ENCODE measurements at regions not wholly inside any gene's neighbourhood (a gene's known extent, or its start where the extent isn't known, plus 50 kb on each side); places are given as distances from the start of the nearest gene placed in this dataset.

- Histone ChIP-seq H4K20me1 (ENCODE audit: insufficient read depth, low read length) (no peaks in the 10 kb centered on the region), H3K79me2 (ENCODE audit: low read length) (no peaks in the 10 kb centered on the region), H3K4me3 (ENCODE audit: low read length) (no peak overlapping the region), H3K36me3 (replicated peaks; ENCODE audit: low read depth, low read length) (no peaks in the 10 kb centered on the region), H3K4me1 (ENCODE audit: low read length) (peaks cover 10% of the 10 kb centered on the region), H3K4me2 (ENCODE audit: low read length) (no peak overlapping the region), H3K9ac (ENCODE audit: low read length) (no peak overlapping the region), H2AFZ (ENCODE audit: low read depth, low read length) (no peak overlapping the region), H3K27ac (ENCODE audit: low read length) (no peak overlapping the region), H3K27me3 (ENCODE audit: low read depth, low read length) (no peaks in the 10 kb centered on the region), H3K9me3 (ENCODE audit: insufficient read depth, low read length) (no peaks in the 10 kb centered on the region)
- TF ChIP-seq CTCF (IDR thresholded peaks at IDR 0.05; ENCODE audit: low read depth, low read length) (no peak), EZH2phosphoT487 (IDR thresholded peaks at IDR 0.05; ENCODE audit: low read depth) (no peak)
Measured at GRCh38 chr1:187911820-187912219, 1083.1 kb downstream of the PLA2G4A start.

- Histone ChIP-seq H4K20me1 (ENCODE audit: insufficient read depth, low read length) (no peaks in the 10 kb centered on the region), H3K9ac (ENCODE audit: low read length) (no peak overlapping the region), H3K27ac (ENCODE audit: low read length) (no peak overlapping the region), H3K4me3 (ENCODE audit: low read length) (no peak overlapping the region), H3K4me2 (ENCODE audit: low read length) (no peak overlapping the region), H3K4me1 (ENCODE audit: low read length) (no peaks in the 10 kb centered on the region), H3K9me3 (ENCODE audit: insufficient read depth, low read length) (no peaks in the 10 kb centered on the region), H3K36me3 (replicated peaks; ENCODE audit: low read depth, low read length) (no peaks in the 10 kb centered on the region), H3K27me3 (ENCODE audit: low read depth, low read length) (no peaks in the 10 kb centered on the region), H3K79me2 (ENCODE audit: low read length) (no peaks in the 10 kb centered on the region), H2AFZ (ENCODE audit: low read depth, low read length) (no peak overlapping the region)
- TF ChIP-seq CTCF (IDR thresholded peaks at IDR 0.05; ENCODE audit: low read depth, low read length), result no peak
- TF ChIP-seq EZH2phosphoT487 (IDR thresholded peaks at IDR 0.05; ENCODE audit: low read depth), result no peak
Measured at GRCh38 chr1:187920976-187921375, 1092.2 kb downstream of the PLA2G4A start.

GRCh38 chr1:187921426-187921825, 1092.7 kb downstream of the PLA2G4A start:
- Histone ChIP-seq H3K9me3 (ENCODE audit: insufficient read depth, low read length) (no peaks in the 10 kb centered on the region), H3K27ac (ENCODE audit: low read length) (no peak overlapping the region), H2AFZ (ENCODE audit: low read depth, low read length) (no peak overlapping the region), H3K27me3 (ENCODE audit: low read depth, low read length) (no peaks in the 10 kb centered on the region), H3K4me2 (ENCODE audit: low read length) (no peak overlapping the region), H3K4me3 (ENCODE audit: low read length) (no peak overlapping the region), H4K20me1 (ENCODE audit: insufficient read depth, low read length) (no peaks in the 10 kb centered on the region), H3K4me1 (ENCODE audit: low read length) (no peaks in the 10 kb centered on the region), H3K36me3 (replicated peaks; ENCODE audit: low read depth, low read length) (no peaks in the 10 kb centered on the region), H3K79me2 (ENCODE audit: low read length) (no peaks in the 10 kb centered on the region), H3K9ac (ENCODE audit: low read length) (no peak overlapping the region)
- TF ChIP-seq CTCF (IDR thresholded peaks at IDR 0.05; ENCODE audit: low read depth, low read length) (no peak), EZH2phosphoT487 (IDR thresholded peaks at IDR 0.05; ENCODE audit: low read depth) (no peak)

- no peaks in the 10 kb centered on the region for H3K4me1 ChIP-seq (ENCODE audit: low read length)
- H3K27me3 ChIP-seq (ENCODE audit: low read depth, low read length), result no peaks in the 10 kb centered on the region
- H3K79me2 ChIP-seq (ENCODE audit: low read length), result no peaks in the 10 kb centered on the region
- H3K27ac ChIP-seq (ENCODE audit: low read length), result no peak overlapping the region
- no peak overlapping the region for H3K4me2 ChIP-seq (ENCODE audit: low read length)
- no peaks in the 10 kb centered on the region for H3K9me3 ChIP-seq (ENCODE audit: insufficient read depth, low read length)
- H4K20me1 ChIP-seq (ENCODE audit: insufficient read depth, low read length), result no peaks in the 10 kb centered on the region
- H2AFZ ChIP-seq (ENCODE audit: low read depth, low read length), result no peak overlapping the region
- no peak overlapping the region for H3K9ac ChIP-seq (ENCODE audit: low read length)
- TF ChIP-seq EZH2phosphoT487 (IDR thresholded peaks at IDR 0.05; ENCODE audit: low read depth), result no peak
- no peak for TF ChIP-seq CTCF (IDR thresholded peaks at IDR 0.05; ENCODE audit: low read depth, low read length)
- H3K4me3 ChIP-seq (ENCODE audit: low read length), result no peak overlapping the region
- H3K36me3 ChIP-seq (replicated peaks; ENCODE audit: low read depth, low read length), result no peaks in the 10 kb centered on the region
Measured at GRCh38 chr1:187922255-187922654, 1093.5 kb downstream of the PLA2G4A start.

All from OCI-LY3 (cell line).